MM.1S (cell line): ENCODE measurements at regions not wholly inside any gene's neighbourhood (a gene's known extent, or its start where the extent isn't known, plus 50 kb on each side); places are given as distances from the start of the nearest gene placed in this dataset.

Experiments
- DNase-seq: peaks from one replicate; pipeline ENCODE4 v3.0.0-alpha.2; 2015
- H2AFZ ChIP-seq: fragments of 300-600 bp; sonication (generic); 2 replicates; pipeline ENCODE4 v1.6.0; 2016; ENCODE audit warnings: antibody characterized with exemption, low read length
- H3F3A ChIP-seq: fragments of 300-600 bp; sonication (generic); 2 replicates; pipeline ENCODE4 v1.6.1; 2016; ENCODE audit warnings: mild to moderate bottlenecking, antibody characterized with exemption, low read length, moderate library complexity, mixed read lengths; ENCODE audit not compliant: insufficient read depth
- H3K27ac ChIP-seq: fragments of 300-600 bp; sonication (generic); 2 replicates; pipeline ENCODE4 v1.5.1; 2016; ENCODE audit warnings: mild to moderate bottlenecking, low read length
- H3K27me3 ChIP-seq: fragments of 300-600 bp; sonication (generic); replicated peaks from 2 replicates; pipeline ENCODE4 v1.6.0; 2016; ENCODE audit warnings: low read length; ENCODE audit not compliant: insufficient read depth
- H3K36me3 ChIP-seq: fragments of 300-600 bp; sonication (generic); replicated peaks from 2 replicates; pipeline ENCODE4 v1.6.1; 2016; ENCODE audit warnings: mild to moderate bottlenecking, low read length, mixed read lengths; ENCODE audit not compliant: insufficient read depth
- H3K4me1 ChIP-seq: fragments of 300-600 bp; sonication (generic); 2 replicates; pipeline ENCODE4 v1.6.1; 2016; ENCODE audit warnings: low read length, mixed read lengths
- H3K4me2 ChIP-seq: fragments of 300-600 bp; sonication (generic); 2 replicates; pipeline ENCODE4 v1.6.0; 2016; ENCODE audit warnings: low read depth, low read length
- H3K4me3 ChIP-seq: fragments of 300-600 bp; sonication (generic); 2 replicates; pipeline ENCODE4 v1.5.1; 2016; ENCODE audit warnings: low read length, mixed read lengths
- H3K79me2 ChIP-seq: fragments of 300-600 bp; sonication (generic); 2 replicates; pipeline ENCODE4 v1.6.1; 2016; ENCODE audit warnings: mixed run types, low read length, mixed read lengths
- H3K9ac ChIP-seq: fragments of 300-600 bp; sonication (generic); 2 replicates; pipeline ENCODE4 v1.6.1; 2016; ENCODE audit warnings: low read length, mixed read lengths
- H3K9me2 ChIP-seq: fragments of 300-600 bp; sonication (generic); replicated peaks from 2 replicates; pipeline ENCODE4 v1.6.1; 2016; ENCODE audit warnings: mild to moderate bottlenecking, low read length, mixed read lengths; ENCODE audit not compliant: insufficient read depth
- H3K9me3 ChIP-seq: fragments of 300-600 bp; sonication (generic); replicated peaks from 2 replicates; pipeline ENCODE4 v1.6.1; 2016; ENCODE audit warnings: mild to moderate bottlenecking, low read length, mixed read lengths; ENCODE audit not compliant: insufficient read depth
- H4K20me1 ChIP-seq: fragments of 300-600 bp; sonication (generic); 2 replicates; pipeline ENCODE4 v1.6.1; 2016; ENCODE audit warnings: mild to moderate bottlenecking, low read length, moderate library complexity, mixed read lengths; ENCODE audit not compliant: insufficient read depth
- EZH2 ChIP-seq: fragments of 300-600 bp; sonication (generic); optimal IDR thresholded peaks from 2 replicates; pipeline ENCODE3; 2017; ENCODE audit warnings: low read depth, mild to moderate bottlenecking, antibody characterized with exemption, low read length, mixed read lengths
- EZH2phosphoT487 ChIP-seq: fragments of 300-600 bp; sonication (generic); IDR thresholded peaks from 2 replicates; pipeline ENCODE4 v1.6.1; 2018; ENCODE audit warnings: antibody characterized with exemption, low read length
- TF ChIP-seq, protein P1 (sequence below): fragments of 300-600 bp; sonication (generic); IDR thresholded peaks from 2 replicates; pipeline ENCODE4 v1.5.1; 2016; ENCODE audit warnings: antibody characterized with exemption, low read length, mixed read lengths

- H3K4me3 ChIP-seq = no peak overlapping the region
- no peaks in the 10 kb centered on the region for H3F3A ChIP-seq
- peaks cover 5% of the 10 kb centered on the region; the same call in 1 of the 2 replicates for H3K4me1 ChIP-seq
- H3K27me3 ChIP-seq = no peaks in the 10 kb centered on the region; the same call in 1 of the 2 replicates
- H3K9me3 ChIP-seq = no peaks in the 10 kb centered on the region
- H4K20me1 ChIP-seq = no peaks in the 10 kb centered on the region
- H3K27ac ChIP-seq = no peak overlapping the region
- TF ChIP-seq EZH2phosphoT487 (no peak), EZH2 (no peak)
- TF ChIP-seq, protein P1, sequence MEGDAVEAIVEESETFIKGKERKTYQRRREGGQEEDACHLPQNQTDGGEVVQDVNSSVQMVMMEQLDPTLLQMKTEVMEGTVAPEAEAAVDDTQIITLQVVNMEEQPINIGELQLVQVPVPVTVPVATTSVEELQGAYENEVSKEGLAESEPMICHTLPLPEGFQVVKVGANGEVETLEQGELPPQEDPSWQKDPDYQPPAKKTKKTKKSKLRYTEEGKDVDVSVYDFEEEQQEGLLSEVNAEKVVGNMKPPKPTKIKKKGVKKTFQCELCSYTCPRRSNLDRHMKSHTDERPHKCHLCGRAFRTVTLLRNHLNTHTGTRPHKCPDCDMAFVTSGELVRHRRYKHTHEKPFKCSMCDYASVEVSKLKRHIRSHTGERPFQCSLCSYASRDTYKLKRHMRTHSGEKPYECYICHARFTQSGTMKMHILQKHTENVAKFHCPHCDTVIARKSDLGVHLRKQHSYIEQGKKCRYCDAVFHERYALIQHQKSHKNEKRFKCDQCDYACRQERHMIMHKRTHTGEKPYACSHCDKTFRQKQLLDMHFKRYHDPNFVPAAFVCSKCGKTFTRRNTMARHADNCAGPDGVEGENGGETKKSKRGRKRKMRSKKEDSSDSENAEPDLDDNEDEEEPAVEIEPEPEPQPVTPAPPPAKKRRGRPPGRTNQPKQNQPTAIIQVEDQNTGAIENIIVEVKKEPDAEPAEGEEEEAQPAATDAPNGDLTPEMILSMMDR = no peak
- no peak overlapping the region for H3K9ac ChIP-seq
- H2AFZ ChIP-seq = no peak overlapping the region
- H3K79me2 ChIP-seq = no peaks in the 10 kb centered on the region
- no peak overlapping the region for H3K4me2 ChIP-seq
- DNase-seq = no peak
- H3K36me3 ChIP-seq = no peaks in the 10 kb centered on the region
- no peaks in the 10 kb centered on the region for H3K9me2 ChIP-seq
Observed at GRCh38 chr6:53721766-53722165, 56.2 kb upstream of the KLHL31 start.

- Histone ChIP-seq H3K4me1 (peaks cover 5% of the 10 kb centered on the region; the same call in 1 of the 2 replicates), H3K4me3 (no peak overlapping the region), H3F3A (no peaks in the 10 kb centered on the region), H3K36me3 (no peaks in the 10 kb centered on the region), H2AFZ (peak overlapping the region; percentile 55), H3K79me2 (no peaks in the 10 kb centered on the region), H3K9me3 (no peaks in the 10 kb centered on the region), H4K20me1 (no peaks in the 10 kb centered on the region), H3K9me2 (no peaks in the 10 kb centered on the region), H3K27ac (peak overlapping the region; percentile 20; the same call in 1 of the 2 replicates), H3K27me3 (no peaks in the 10 kb centered on the region), H3K4me2 (peak overlapping the region; percentile 52), H3K9ac (no peak overlapping the region)
- DNase-seq = peak; percentile 88
- TF ChIP-seq, protein P1 = peak; percentile 87
- TF ChIP-seq EZH2 (no peak), EZH2phosphoT487 (no peak)
Observed at GRCh38 chr6:53718597-53719460, 53.3 kb upstream of the KLHL31 start.

DNA sequence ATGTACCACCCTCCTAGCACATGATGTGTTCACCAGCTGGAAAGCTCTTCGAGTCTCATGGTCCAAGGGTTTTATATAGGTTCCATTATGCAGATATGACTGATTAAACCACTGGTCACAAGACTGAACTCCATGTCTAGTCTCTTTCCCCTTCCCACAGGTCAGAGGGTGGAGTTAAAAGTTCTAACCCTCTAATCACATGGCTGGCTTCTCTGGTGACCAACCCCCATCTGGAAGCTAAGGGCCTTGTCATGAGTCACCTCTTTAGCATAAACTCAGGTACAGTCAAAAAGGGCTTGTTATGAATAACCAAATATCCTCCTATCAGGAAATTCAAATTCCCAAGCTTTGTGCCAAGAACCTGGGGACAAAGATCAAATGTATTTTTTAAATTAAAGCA is 52.0 kb upstream of the KLHL31 start:
- Histone ChIP-seq H3K79me2 (no peaks in the 10 kb centered on the region), H3K4me1 (peaks cover 5% of the 10 kb centered on the region; the same call in 1 of the 2 replicates), H3K9ac (no peak overlapping the region), H3K9me2 (no peaks in the 10 kb centered on the region), H3K36me3 (no peaks in the 10 kb centered on the region), H3K9me3 (no peaks in the 10 kb centered on the region), H4K20me1 (no peaks in the 10 kb centered on the region), H2AFZ (no peak overlapping the region), H3K4me2 (no peak overlapping the region), H3K27ac (no peak overlapping the region), H3K27me3 (no peaks in the 10 kb centered on the region), H3F3A (no peaks in the 10 kb centered on the region), H3K4me3 (no peak overlapping the region)
- TF ChIP-seq EZH2phosphoT487 (no peak), EZH2 (no peak)
- TF ChIP-seq, protein P1 = no peak
- DNase-seq = no peak
